Chondrocyte (in vitro differentiated cells): ENCODE measurements at regions not wholly inside any gene's neighbourhood (a gene's known extent, or its start where the extent isn't known, plus 50 kb on each side); places are given as distances from the start of the nearest gene placed in this dataset.

Experiments
- DNase-seq: peaks from one replicate; pipeline ENCODE4 v3.0.0; 2021; ENCODE audit warnings: mixed read lengths, low spot score
- H3K27ac Mint-ChIP-seq: one replicate; pipeline ENCODE4 v1.8.0; 2021; ENCODE audit warnings: mild to moderate bottlenecking, moderate library complexity, mixed read lengths; ENCODE audit not compliant: unreplicated experiment
- H3K27me3 Mint-ChIP-seq: 2 replicates; pipeline ENCODE4 v1.8.0; 2021; ENCODE audit warnings: low read depth, mixed read lengths
- H3K36me3 Mint-ChIP-seq: 2 replicates; pipeline ENCODE4 v1.8.0; 2021; ENCODE audit warnings: low read depth, mixed read lengths
- H3K4me1 Mint-ChIP-seq: 2 replicates; pipeline ENCODE4 v1.8.0; 2021; ENCODE audit warnings: low read depth, mild to moderate bottlenecking, mixed read lengths
- H3K4me3 Mint-ChIP-seq: one replicate; pipeline ENCODE4 v1.8.0; 2021; ENCODE audit warnings: mild to moderate bottlenecking, moderate library complexity, mixed read lengths; ENCODE audit not compliant: unreplicated experiment
- H3K9me3 Mint-ChIP-seq: 2 replicates; pipeline ENCODE4 v1.8.0; 2021; ENCODE audit warnings: low read depth, mixed read lengths
- TF ChIP-seq, protein P1 (sequence below): fragments of 200-600 bp; sonication (generic); IDR thresholded peaks from 2 replicates; pipeline ENCODE4 v1.5.0; 2021; ENCODE audit warnings: antibody characterized with exemption, mild to moderate bottlenecking, moderate library complexity

- H3K36me3 Mint-ChIP-seq: no peaks in the 10 kb centered on the region
- H3K27me3 Mint-ChIP-seq: no peaks in the 10 kb centered on the region
- H3K4me3 Mint-ChIP-seq: no peak overlapping the region
- H3K4me1 Mint-ChIP-seq: no peaks in the 10 kb centered on the region
- no peak for DNase-seq
- H3K9me3 Mint-ChIP-seq: peaks cover 6% of the 10 kb centered on the region
- H3K27ac Mint-ChIP-seq: no peak overlapping the region
- TF ChIP-seq, protein P1, sequence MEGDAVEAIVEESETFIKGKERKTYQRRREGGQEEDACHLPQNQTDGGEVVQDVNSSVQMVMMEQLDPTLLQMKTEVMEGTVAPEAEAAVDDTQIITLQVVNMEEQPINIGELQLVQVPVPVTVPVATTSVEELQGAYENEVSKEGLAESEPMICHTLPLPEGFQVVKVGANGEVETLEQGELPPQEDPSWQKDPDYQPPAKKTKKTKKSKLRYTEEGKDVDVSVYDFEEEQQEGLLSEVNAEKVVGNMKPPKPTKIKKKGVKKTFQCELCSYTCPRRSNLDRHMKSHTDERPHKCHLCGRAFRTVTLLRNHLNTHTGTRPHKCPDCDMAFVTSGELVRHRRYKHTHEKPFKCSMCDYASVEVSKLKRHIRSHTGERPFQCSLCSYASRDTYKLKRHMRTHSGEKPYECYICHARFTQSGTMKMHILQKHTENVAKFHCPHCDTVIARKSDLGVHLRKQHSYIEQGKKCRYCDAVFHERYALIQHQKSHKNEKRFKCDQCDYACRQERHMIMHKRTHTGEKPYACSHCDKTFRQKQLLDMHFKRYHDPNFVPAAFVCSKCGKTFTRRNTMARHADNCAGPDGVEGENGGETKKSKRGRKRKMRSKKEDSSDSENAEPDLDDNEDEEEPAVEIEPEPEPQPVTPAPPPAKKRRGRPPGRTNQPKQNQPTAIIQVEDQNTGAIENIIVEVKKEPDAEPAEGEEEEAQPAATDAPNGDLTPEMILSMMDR: no peak
Measured at GRCh38 chr10:108775911-108776475, 1147.3 kb downstream of the XPNPEP1 start.

DNA sequence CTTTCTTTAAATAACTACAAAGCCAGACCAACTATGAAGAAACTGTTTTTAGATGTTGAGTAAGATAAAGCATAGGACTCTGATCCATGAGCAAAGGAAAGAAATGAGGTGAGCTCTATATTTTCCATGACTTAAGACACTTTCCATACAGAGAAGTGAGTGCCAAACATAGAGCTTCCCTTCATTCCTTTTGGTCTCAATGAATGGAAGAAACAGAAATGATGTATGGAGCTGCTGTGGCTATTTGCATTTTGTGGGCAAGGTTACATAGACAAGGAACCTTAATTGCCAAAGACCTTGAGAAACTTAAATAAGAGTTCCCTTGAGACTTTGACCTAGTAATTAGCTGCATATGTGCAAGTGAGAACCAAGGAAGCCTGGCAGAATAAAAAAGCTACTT lies 1152.2 kb downstream of the XPNPEP1 start:
- no peak overlapping the region for H3K27ac Mint-ChIP-seq
- H3K4me1 Mint-ChIP-seq: no peaks in the 10 kb centered on the region
- H3K9me3 Mint-ChIP-seq: peaks cover 3% of the 10 kb centered on the region
- no peak overlapping the region for H3K4me3 Mint-ChIP-seq
- TF ChIP-seq, protein P1: no peak
- no peaks in the 10 kb centered on the region for H3K27me3 Mint-ChIP-seq
- DNase-seq: no peak
- no peaks in the 10 kb centered on the region for H3K36me3 Mint-ChIP-seq

- Mint-ChIP-seq H3K9me3 (peaks cover 7% of the 10 kb centered on the region), H3K27me3 (no peaks in the 10 kb centered on the region), H3K4me1 (no peaks in the 10 kb centered on the region), H3K36me3 (no peaks in the 10 kb centered on the region), H3K27ac (no peak overlapping the region), H3K4me3 (no peak overlapping the region)
- no peak for DNase-seq
- TF ChIP-seq, protein P1: no peak
Measured at GRCh38 chr10:108765794-108766193, 1157.5 kb downstream of the XPNPEP1 start.

DNA sequence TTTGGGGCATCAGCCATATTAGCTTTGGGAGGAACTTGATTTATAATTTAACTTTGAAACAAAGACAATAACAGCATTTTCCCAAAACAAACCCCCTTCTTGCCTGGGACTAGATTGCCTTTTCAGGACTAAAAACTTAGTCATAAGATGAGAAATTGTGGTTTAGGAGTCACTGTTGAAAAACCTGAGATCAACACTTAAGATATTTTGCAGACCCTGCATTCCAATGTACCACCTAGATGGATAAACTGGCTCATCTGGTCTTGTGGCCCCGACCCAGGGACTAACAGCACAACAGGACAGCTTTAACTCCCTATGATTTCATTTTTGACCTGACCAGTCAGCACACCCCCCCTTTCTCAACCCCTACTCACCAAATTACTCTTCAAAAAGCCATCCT lies 1165.4 kb downstream of the XPNPEP1 start:
- H3K27me3 Mint-ChIP-seq: no peaks in the 10 kb centered on the region
- TF ChIP-seq, protein P1: no peak
- no peaks in the 10 kb centered on the region for H3K4me1 Mint-ChIP-seq
- H3K9me3 Mint-ChIP-seq: peaks cover 7% of the 10 kb centered on the region
- no peak overlapping the region for H3K4me3 Mint-ChIP-seq
- no peak overlapping the region for H3K27ac Mint-ChIP-seq
- no peak for DNase-seq
- H3K36me3 Mint-ChIP-seq: no peaks in the 10 kb centered on the region

- Mint-ChIP-seq H3K27ac (no peak overlapping the region), H3K27me3 (no peaks in the 10 kb centered on the region), H3K4me1 (no peaks in the 10 kb centered on the region), H3K4me3 (no peak overlapping the region), H3K9me3 (peaks cover 13% of the 10 kb centered on the region), H3K36me3 (no peaks in the 10 kb centered on the region)
- TF ChIP-seq, protein P1: no peak
- DNase-seq: no peak
Measured at GRCh38 chr10:108755646-108756045, 1167.7 kb downstream of the XPNPEP1 start.
